Gastrocnemius medialis (tissue), 4 donors: ENCODE measurements at regions not wholly inside any gene's neighbourhood (a gene's known extent, or its start where the extent isn't known, plus 50 kb on each side); places are given as distances from the start of the nearest gene placed in this dataset.
"Not testable (repeated sequence)": the region's sequence is repeated elsewhere in the genome, so short reads cannot be mapped to it uniquely, and the experiment has no call there.

Experiments used
- ATAC-seq, 2 donors: fragments of 150-250 bp; one replicate each; pipeline ENCODE4 v1.9.1; 2016
- DNase-seq, 2 donors: peaks; one replicate each; pipeline ENCODE4 v3.0.0-alpha.2; 2019
- H3K27ac ChIP-seq, 4 donors: fragments of 200-600 bp; sonication (generic); 1 replicate in 1 of 4; 2 replicates in 3 of 4; pipeline ENCODE4 v1.5.1; 2016 to 2018; ENCODE audit warnings: mild to moderate bottlenecking in 2 of 4, moderate library complexity in 1 of 4
- H3K27me3 ChIP-seq, 3 donors: fragments of 200-600 bp; sonication (generic) in 2 of 3; 1 replicate in 1 of 3; 2 replicates in 2 of 3; pipeline versions ENCODE4 v1.5.1 to v1.6.0; 2016 to 2019; ENCODE audit warnings: mild to moderate bottlenecking in 1 of 3, moderate library complexity in 1 of 3
- H3K36me3 ChIP-seq, 2 donors: fragments of 200-600 bp; sonication (generic) in 1 of 2; one replicate each; pipeline ENCODE4 v1.5.1; 2017 to 2018
- H3K4me1 ChIP-seq, 2 donors: fragments of 200-600 bp; sonication (generic) in 1 of 2; one replicate each; pipeline ENCODE4 v1.5.1; 2016 to 2017; ENCODE audit warnings: mild to moderate bottlenecking in 2 of 2
- H3K4me3 ChIP-seq, 4 donors: fragments of 200-600 bp; sonication (generic) in 3 of 4; 1 replicate in 1 of 4; 2 replicates in 3 of 4; pipeline ENCODE4 v1.5.1; 2016 to 2019; ENCODE audit warnings: mild to moderate bottlenecking in 2 of 4
- H3K9me3 ChIP-seq, 3 donors: fragments of 200-600 bp; sonication (generic) in 2 of 3; 1 replicate in 1 of 3; 2 replicates in 2 of 3; pipeline ENCODE4 v1.5.1; 2016 to 2019
- POLR2A ChIP-seq, 2 donors: fragments of 450-650 bp; IDR thresholded peaks; one replicate each; pipeline ENCODE4 v1.6.1; 2017; ENCODE audit warnings: antibody characterized with exemption in 2 of 2, mild to moderate bottlenecking in 2 of 2, moderate library complexity in 2 of 2
- in situ Hi-C, 4 donors: fragments of 200-750 bp; cut with MboI; loops; one replicate each; pipeline versions ENCODE4 v1.15.0 to v1.8.0; 2017; ENCODE audit warnings: low sequenced_read_pairs in 4 of 4
- intact Hi-C: fragments of 100-400 bp; cut with DNase I; formaldehyde crosslinking; loops from one replicate; pipeline ENCODE4 v1.15.1; 2023; ENCODE audit warnings: low total_unique reads
- TF ChIP-seq, protein P1 (sequence below), 5 experiments: fragments of 450-650 bp in 3 of 5; fragments of 200-600 bp in 2 of 5; sonication (generic) in 2 of 5; IDR thresholded peaks in 4 of 5; conservative IDR thresholded peaks in 1 of 5; 1 replicate in 4 of 5; 2 replicates in 1 of 5; pipeline ENCODE4 v1.5.1; 2016 to 2019; ENCODE audit warnings: antibody characterized with exemption in 5 of 5, mild to moderate bottlenecking in 3 of 5, moderate library complexity in 3 of 5

DNA sequence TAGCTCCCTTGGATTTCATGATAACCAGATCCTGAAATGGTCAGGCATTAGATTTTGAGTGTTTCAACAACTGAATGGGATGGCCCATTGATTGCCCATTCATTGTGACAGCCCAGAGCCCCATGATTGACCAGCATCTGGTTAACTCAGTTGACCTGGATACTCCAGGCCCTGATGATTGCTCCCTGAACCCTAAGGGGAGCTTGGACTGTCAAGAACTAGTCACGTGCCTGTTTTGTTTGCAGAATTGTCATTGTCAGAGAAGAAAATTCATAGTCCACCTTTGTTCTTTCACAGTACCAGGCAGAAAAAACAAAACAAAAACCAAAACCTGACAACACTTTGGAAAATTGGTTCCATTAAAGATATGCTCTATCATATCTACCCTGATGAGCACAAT, 241.3 kb upstream of the ONECUT1 start:
- no peaks in the 10 kb centered on the region for H3K36me3 ChIP-seq
- in situ Hi-C loops = no loop called here
- ATAC-seq (no peak), DNase-seq (no peak)
- H3K27ac ChIP-seq = no peak overlapping the region
- intact Hi-C loops = no loop called here
- no peak overlapping the region for H3K4me3 ChIP-seq
- no peaks in the 10 kb centered on the region for H3K9me3 ChIP-seq
- H3K27me3 ChIP-seq = no peaks in the 10 kb centered on the region
- no peaks in the 10 kb centered on the region for H3K4me1 ChIP-seq
- TF ChIP-seq, protein P1, sequence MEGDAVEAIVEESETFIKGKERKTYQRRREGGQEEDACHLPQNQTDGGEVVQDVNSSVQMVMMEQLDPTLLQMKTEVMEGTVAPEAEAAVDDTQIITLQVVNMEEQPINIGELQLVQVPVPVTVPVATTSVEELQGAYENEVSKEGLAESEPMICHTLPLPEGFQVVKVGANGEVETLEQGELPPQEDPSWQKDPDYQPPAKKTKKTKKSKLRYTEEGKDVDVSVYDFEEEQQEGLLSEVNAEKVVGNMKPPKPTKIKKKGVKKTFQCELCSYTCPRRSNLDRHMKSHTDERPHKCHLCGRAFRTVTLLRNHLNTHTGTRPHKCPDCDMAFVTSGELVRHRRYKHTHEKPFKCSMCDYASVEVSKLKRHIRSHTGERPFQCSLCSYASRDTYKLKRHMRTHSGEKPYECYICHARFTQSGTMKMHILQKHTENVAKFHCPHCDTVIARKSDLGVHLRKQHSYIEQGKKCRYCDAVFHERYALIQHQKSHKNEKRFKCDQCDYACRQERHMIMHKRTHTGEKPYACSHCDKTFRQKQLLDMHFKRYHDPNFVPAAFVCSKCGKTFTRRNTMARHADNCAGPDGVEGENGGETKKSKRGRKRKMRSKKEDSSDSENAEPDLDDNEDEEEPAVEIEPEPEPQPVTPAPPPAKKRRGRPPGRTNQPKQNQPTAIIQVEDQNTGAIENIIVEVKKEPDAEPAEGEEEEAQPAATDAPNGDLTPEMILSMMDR (IDR thresholded peaks at IDR 0.05 in 4 of 5, conservative IDR thresholded peaks at IDR 0.05 in 1 of 5) = no peak
- no peak for TF ChIP-seq POLR2A (IDR thresholded peaks at IDR 0.05)

DNA sequence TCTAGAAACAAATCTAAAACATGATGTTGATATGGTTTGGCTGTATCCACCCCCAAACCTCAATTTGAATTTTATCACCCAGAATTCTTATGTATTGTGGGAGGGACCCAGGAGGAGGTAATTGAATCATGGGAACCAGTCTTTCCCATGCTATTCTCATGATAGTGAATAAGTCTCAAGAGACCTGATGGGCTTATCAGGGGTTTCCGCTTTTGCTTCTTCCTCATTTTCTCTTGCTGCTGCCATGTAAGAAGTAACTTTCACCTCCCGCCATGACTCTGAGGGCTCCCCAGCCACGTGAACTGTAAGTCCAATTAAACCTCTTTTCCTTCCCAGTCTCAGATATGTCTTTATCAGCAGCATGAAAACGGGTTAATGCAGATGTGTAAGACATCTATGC, 232.7 kb upstream of the ONECUT1 start:
- in situ Hi-C loops = no loop called here
- DNase-seq (no peak), ATAC-seq (no peak)
- intact Hi-C loops = no loop called here
- H3K27ac ChIP-seq = no peak overlapping the region
- no peaks in the 10 kb centered on the region for H3K4me1 ChIP-seq
- H3K36me3 ChIP-seq = no peaks in the 10 kb centered on the region
- H3K27me3 ChIP-seq = no peaks in the 10 kb centered on the region
- H3K9me3 ChIP-seq = no peaks in the 10 kb centered on the region
- TF ChIP-seq, protein P1 (IDR thresholded peaks at IDR 0.05 in 4 of 5, conservative IDR thresholded peaks at IDR 0.05 in 1 of 5) = no peak
- no peak for TF ChIP-seq POLR2A (IDR thresholded peaks at IDR 0.05)
- H3K4me3 ChIP-seq = no peak overlapping the region

DNA sequence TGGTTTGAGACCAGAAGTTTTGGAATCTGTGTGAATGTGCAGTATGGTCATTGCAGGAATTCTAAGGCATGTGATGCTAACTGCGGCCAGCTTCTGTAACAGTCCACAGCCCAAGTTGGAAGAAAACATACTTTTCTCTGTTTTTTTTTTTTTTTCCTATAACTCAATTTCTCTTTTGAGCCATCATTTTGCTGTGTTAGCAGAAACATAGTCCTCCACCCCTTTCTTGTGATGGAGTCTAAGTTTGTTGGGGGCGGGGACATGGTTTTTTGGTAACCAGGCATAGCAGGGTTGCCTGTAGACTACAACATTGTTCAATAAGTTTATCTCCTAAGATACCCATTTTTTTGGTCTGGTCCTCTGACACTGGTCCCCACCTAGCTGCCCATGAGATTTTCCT, 223.2 kb upstream of the ONECUT1 start:
- Histone ChIP-seq H3K4me1 (no peaks in the 10 kb centered on the region), H3K9me3 (no peaks in the 10 kb centered on the region), H3K27ac (no peak overlapping the region), H3K36me3 (no peaks in the 10 kb centered on the region), H3K27me3 (no peaks in the 10 kb centered on the region), H3K4me3 (no peak overlapping the region)
- DNase-seq = no peak
- in situ Hi-C loops = no loop called here
- no peak for ATAC-seq
- intact Hi-C loops = no loop called here
- TF ChIP-seq POLR2A (IDR thresholded peaks at IDR 0.05) = no peak
- TF ChIP-seq, protein P1 (IDR thresholded peaks at IDR 0.05 in 4 of 5, conservative IDR thresholded peaks at IDR 0.05 in 1 of 5) = no peak

DNA sequence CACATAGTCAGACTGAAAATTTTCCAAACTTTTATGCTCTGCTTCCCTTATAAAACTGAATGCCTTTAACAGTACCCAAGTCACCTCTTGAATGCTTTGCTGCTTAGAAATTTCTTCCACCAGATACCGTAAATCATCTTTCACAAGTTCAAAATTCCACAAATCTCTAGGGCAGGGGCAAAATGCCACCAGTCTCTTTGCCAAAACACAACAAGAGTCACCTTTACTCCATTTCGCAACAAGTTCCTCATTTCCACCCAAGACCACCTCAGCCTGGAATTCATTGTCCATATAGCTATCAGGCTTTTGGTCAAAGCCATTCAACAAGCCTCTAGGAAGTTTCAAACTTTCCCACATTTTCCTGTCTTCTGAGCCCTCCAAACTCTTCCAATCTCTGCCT, 221.6 kb upstream of the ONECUT1 start:
- H3K36me3 ChIP-seq, H3K4me3 ChIP-seq, intact Hi-C loops, H3K9me3 ChIP-seq, H3K27me3 ChIP-seq, in situ Hi-C loops, H3K4me1 ChIP-seq, ATAC-seq, H3K27ac ChIP-seq, DNase-seq: not testable (repeated sequence)

DNA sequence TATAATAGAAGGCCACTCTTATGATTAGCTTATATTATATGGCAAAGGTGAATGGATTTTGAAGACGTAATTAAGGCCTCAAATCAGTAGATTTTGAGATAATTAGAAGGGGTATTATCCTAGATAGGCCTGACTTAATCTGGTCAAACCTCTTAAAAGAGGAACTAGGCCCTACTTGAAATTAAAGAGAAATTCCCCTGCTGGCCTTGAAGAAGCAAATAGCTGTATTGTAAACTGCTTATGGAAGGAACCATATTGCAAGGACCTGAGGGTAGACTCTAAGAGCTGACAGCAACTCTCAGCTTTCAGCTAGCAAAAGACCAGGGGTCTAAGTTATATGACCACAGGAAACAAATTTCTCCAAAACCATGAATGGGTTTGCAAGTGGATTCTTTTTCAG, 219.0 kb upstream of the ONECUT1 start:
- Histone ChIP-seq H3K4me3 (no peak overlapping the region), H3K27ac (no peak overlapping the region), H3K4me1 (no peaks in the 10 kb centered on the region), H3K27me3 (no peaks in the 10 kb centered on the region), H3K36me3 (no peaks in the 10 kb centered on the region), H3K9me3 (no peaks in the 10 kb centered on the region)
- intact Hi-C loops (no loop called here), in situ Hi-C loops (no loop called here)
- DNase-seq (no peak), ATAC-seq (no peak)
- TF ChIP-seq, protein P1 (IDR thresholded peaks at IDR 0.05 in 4 of 5, conservative IDR thresholded peaks at IDR 0.05 in 1 of 5) = no peak
- TF ChIP-seq POLR2A (IDR thresholded peaks at IDR 0.05) = no peak
